ENCODE measurements at regions not wholly inside any gene's neighbourhood (a gene's known extent, or its start where the extent isn't known, plus 50 kb on each side); places are given as distances from the start of the nearest gene placed in this dataset.

DNA sequence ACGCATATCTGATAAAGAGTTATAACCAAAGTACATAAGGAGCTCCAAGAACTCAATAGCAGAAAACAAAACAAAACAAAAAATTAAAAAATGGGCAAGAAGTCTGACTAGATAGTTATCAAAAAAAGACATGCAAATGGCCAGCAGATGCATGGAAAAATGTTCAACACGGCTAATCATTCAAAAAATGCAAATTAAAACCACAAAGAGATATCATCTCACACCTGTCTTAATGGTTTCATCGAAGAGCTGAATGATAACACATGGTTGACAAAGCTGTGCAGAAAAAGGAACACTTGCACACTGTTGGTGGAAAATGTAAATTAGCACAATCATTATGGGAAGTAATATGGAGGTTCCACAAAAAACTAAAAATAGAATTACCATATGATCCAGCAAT lies 751.3 kb upstream of the POU3F3 start:
- H3K9me3 ChIP-seq: no peaks in the 10 kb centered on the region
- no peak for DNase-seq (ENCODE audit: low spot score in 2 of 2)
- H3K36me3 ChIP-seq (replicated peaks): no peaks in the 10 kb centered on the region
- H3K4me1 ChIP-seq: no peaks in the 10 kb centered on the region
- H3K27me3 ChIP-seq (ENCODE audit: low read depth): no peaks in the 10 kb centered on the region
- no peak overlapping the region for H3K4me3 ChIP-seq
- in situ Hi-C loops (cut with MboI; ENCODE audit: low sequenced_read_pairs): no loop called here

- Histone ChIP-seq H3K27me3 (ENCODE audit: low read depth) (no peaks in the 10 kb centered on the region), H3K36me3 (replicated peaks) (no peaks in the 10 kb centered on the region), H3K9me3 (no peaks in the 10 kb centered on the region), H3K4me3 (no peak overlapping the region), H3K4me1 (no peaks in the 10 kb centered on the region)
- in situ Hi-C loops (cut with MboI; ENCODE audit: low sequenced_read_pairs): no loop called here
- no peak for DNase-seq (ENCODE audit: low spot score in 2 of 2)
Measured at GRCh38 chr2:104109356-104109755, 744.6 kb upstream of the POU3F3 start.

DNA sequence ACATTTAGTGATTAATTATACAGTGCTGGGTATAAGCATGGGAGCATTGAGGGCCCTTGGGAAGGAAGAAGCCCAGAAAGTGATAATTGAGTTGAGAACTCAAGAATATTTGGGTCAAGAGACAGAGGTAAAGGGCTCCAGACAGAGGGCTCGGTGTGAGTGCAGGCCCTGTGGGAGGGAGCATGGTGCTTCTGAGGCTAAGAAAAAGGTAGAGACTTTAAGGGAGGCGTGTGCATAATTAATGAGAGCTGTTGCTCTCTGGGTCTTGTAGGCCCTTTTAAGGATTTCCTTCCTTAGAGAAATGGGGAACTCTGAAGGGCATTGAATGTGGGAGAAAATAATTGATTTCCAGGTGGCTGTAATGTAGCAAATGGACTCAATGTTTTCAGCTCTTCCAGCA lies 735.0 kb upstream of the POU3F3 start:
- Histone ChIP-seq H3K27me3 (ENCODE audit: low read depth) (no peaks in the 10 kb centered on the region), H3K9me3 (no peaks in the 10 kb centered on the region), H3K4me3 (no peak overlapping the region), H3K36me3 (replicated peaks) (no peaks in the 10 kb centered on the region), H3K4me1 (no peaks in the 10 kb centered on the region)
- DNase-seq (ENCODE audit: low spot score in 2 of 2): no peak
- in situ Hi-C loops (cut with MboI; ENCODE audit: low sequenced_read_pairs): no loop called here

DNA sequence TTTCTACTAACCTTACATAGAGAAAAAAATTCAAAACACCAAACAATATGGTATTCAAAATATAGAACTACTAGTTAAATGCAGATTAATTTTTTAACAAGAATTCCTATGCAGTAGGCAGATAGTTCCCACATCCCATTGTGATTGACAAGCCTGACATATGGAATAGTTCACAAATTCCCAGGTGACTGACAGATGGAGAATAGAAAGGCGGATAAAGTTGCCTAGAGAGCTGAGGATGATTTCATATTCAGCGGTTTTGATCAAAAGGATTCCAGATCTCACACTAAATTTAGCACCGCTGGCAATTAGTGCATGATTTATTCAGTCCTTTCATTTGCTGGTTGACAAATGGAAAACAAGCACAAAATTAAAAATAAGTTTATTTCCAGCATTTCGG lies 733.7 kb upstream of the POU3F3 start:
- no peak for DNase-seq (ENCODE audit: low spot score in 2 of 2)
- no peaks in the 10 kb centered on the region for H3K9me3 ChIP-seq
- H3K27me3 ChIP-seq (ENCODE audit: low read depth): no peaks in the 10 kb centered on the region
- no peaks in the 10 kb centered on the region for H3K4me1 ChIP-seq
- H3K4me3 ChIP-seq: no peak overlapping the region
- no peaks in the 10 kb centered on the region for H3K36me3 ChIP-seq (replicated peaks)
- in situ Hi-C loops (cut with MboI; ENCODE audit: low sequenced_read_pairs): no loop called here

- no peak overlapping the region for H3K4me3 ChIP-seq
- H3K9me3 ChIP-seq: no peaks in the 10 kb centered on the region
- H3K36me3 ChIP-seq (replicated peaks): no peaks in the 10 kb centered on the region
- in situ Hi-C loops (cut with MboI; ENCODE audit: low sequenced_read_pairs): no loop called here
- no peak for DNase-seq (ENCODE audit: low spot score in 2 of 2)
- H3K27me3 ChIP-seq (ENCODE audit: low read depth): no peaks in the 10 kb centered on the region
- no peaks in the 10 kb centered on the region for H3K4me1 ChIP-seq
Measured at GRCh38 chr2:104125096-104125495, 728.8 kb upstream of the POU3F3 start.

DNA sequence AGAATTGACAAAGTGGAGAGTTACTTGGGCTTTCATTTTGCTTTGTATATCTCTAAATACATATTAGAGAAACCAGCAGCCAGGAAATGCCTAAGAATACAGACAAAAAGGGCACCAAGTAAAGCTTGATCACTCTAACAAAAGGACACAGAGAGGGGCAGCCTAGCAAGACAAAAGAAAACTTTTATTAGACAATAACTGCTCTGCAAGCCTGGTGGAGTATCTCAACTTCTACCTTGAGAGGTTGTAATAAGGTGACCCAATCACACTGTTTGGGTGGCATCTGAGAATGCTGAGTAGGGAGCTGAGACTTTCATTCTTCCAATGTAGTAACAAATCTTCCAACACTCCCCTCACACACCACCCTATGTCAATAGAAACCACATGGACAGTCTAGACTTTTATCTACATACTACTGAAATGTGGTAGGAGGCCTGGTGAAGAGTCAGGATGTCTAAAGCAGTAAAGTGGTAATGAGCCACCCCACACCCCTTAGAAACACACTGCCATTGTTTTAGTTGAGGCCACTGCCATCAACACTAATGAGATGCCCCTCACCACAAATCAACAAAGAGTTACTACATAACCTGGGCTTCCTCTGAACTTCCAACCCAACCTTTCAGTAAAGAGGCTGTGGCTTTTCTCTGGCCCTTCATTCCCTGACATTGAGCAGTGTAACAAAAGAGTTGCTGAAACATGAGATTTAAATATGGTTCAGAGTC lies 726.7 kb upstream of the POU3F3 start:
- Histone ChIP-seq H3K4me1 (no peaks in the 10 kb centered on the region), H3K36me3 (replicated peaks) (no peaks in the 10 kb centered on the region), H3K27me3 (ENCODE audit: low read depth) (no peaks in the 10 kb centered on the region), H3K9me3 (no peaks in the 10 kb centered on the region), H3K4me3 (no peak overlapping the region)
- in situ Hi-C loops (cut with MboI; ENCODE audit: low sequenced_read_pairs): no loop called here
- DNase-seq (ENCODE audit: low spot score in 2 of 2): no peak

DNA sequence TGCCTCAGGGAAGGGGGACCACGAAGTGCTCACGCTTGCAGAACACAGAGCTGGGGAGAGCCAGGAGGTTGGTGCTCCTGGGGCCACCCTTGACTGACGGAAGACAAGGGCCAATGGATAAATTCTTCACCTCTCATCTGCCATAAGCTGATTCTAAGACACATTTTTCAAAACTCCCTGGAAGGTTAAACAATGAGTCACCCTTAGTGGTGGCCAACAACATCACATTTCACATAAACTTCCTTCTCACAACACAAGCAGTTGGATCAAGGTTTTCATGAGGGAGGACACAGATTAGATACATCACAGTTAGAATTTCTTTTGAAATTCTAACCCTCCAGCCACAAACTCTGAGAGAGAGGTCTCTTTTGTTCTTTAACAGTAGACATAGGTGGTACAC lies 713.6 kb upstream of the POU3F3 start:
- no peaks in the 10 kb centered on the region for H3K36me3 ChIP-seq (replicated peaks)

DNA sequence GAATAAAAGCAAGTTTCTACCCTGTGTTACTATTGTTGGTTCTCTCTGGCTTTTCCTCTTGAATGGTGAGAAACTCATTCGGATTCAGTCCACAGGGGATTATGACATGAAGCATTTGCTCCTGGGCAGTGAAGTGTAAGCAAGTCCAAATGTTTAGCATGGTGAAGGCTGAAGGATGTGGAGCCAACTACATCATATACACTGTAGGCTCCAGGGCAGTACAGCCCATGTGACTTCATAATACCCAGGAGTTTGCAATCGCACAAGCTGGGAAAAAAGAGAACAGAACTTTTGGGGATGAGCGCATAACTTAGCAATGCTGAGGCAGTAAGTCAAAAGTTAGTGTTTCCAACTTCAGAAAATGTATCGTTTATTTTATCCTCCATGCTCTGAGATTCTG lies 695.7 kb upstream of the POU3F3 start:
- in situ Hi-C loops (cut with MboI; ENCODE audit: low sequenced_read_pairs): no loop called here
- Histone ChIP-seq H3K9me3 (no peaks in the 10 kb centered on the region), H3K27me3 (ENCODE audit: low read depth) (no peaks in the 10 kb centered on the region), H3K4me3 (no peak overlapping the region), H3K4me1 (no peaks in the 10 kb centered on the region), H3K36me3 (replicated peaks) (no peaks in the 10 kb centered on the region)
- no peak for DNase-seq (ENCODE audit: low spot score in 2 of 2)

More for the DNA sequence above, 713.6 kb upstream of the POU3F3 start:
- Histone ChIP-seq H3K4me1 (no peaks in the 10 kb centered on the region), H3K27me3 (ENCODE audit: low read depth) (no peaks in the 10 kb centered on the region), H3K9me3 (no peaks in the 10 kb centered on the region), H3K4me3 (no peak overlapping the region)
- in situ Hi-C loops (cut with MboI; ENCODE audit: low sequenced_read_pairs): no loop called here
- DNase-seq (ENCODE audit: low spot score in 2 of 2): no peak

DNA sequence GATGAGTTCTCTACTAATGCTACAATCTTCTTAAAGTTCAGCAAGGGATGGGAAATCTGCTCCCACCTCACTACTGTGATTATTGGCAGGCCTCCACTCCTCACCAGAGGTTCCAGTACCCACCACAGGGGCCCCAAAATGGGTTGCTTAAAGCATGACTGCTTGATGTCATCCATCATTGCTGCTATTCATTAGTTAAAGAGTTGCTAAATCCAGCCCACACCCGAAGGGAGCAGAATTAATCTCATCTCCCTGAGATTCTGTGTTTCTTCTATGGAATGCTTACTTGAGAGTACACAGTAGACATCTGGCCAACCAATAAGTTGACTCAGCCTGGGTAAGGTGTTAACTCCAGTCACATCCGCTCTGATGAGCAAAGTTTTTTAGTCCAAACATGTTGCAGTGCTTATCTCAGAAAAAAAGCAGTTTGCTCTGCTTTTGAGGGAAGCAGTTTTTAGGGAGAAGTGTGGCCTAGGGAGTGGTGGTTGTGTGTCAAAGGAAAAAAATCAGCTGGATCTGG lies 690.2 kb upstream of the POU3F3 start:
- Histone ChIP-seq H3K4me1 (no peaks in the 10 kb centered on the region), H3K4me3 (no peak overlapping the region), H3K36me3 (replicated peaks) (no peaks in the 10 kb centered on the region), H3K9me3 (no peaks in the 10 kb centered on the region), H3K27me3 (ENCODE audit: low read depth) (no peaks in the 10 kb centered on the region)
- no peak for DNase-seq (ENCODE audit: low spot score in 2 of 2)
- in situ Hi-C loops (cut with MboI; ENCODE audit: low sequenced_read_pairs): no loop called here

DNA sequence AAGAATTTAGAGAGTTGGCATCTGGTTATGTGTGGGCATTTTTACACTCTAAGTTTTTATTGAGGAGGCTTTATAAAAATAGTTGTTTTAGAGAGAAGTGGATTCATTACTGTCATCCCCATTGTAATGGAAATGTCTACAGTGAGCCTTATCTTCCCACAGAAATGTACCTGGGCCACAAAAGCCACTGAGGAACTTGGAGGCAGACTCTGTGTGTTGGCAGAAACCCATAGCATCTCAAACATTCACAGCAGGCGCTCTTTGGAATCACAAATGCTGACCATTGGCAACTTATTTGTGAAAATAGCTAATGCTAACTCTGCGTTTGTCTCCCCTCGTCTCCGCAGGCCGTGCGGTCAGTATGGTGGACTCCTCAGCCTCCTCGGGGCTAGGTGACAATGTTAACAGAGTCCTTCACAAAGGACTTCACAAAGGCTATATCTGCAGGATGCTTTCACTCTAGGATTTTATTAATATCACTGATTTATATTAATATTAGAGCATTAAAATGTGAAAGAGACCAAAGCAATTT lies 689.1 kb upstream of the POU3F3 start:
- in situ Hi-C loops (cut with MboI; ENCODE audit: low sequenced_read_pairs): no loop called here
- H3K4me3 ChIP-seq: no peak overlapping the region

DNA sequence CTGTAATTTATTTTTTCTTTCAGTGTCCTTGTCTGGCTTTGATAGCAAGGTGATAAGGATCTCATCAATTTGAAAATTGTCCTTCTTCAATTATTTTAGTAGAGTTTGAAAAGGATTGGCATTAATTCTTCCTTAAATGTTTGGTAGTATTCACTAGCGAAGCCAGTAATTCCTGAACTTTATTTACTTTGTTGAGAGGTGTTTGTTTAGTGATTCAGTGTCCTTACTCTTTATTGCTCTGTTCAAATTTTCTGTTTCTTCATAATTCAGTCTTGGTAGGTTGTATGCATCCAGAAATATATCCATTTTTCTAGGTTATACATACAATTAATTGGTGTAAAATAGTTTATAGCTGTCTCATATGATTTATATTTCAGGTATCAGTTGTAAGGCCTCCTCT lies 676.7 kb upstream of the POU3F3 start:
- in situ Hi-C loops (cut with MboI; ENCODE audit: low sequenced_read_pairs): no loop called here
- no peaks in the 10 kb centered on the region for H3K9me3 ChIP-seq
- H3K4me1 ChIP-seq: no peaks in the 10 kb centered on the region
- H3K27me3 ChIP-seq (ENCODE audit: low read depth): no peaks in the 10 kb centered on the region
- no peak overlapping the region for H3K4me3 ChIP-seq
- no peaks in the 10 kb centered on the region for H3K36me3 ChIP-seq (replicated peaks)
- DNase-seq (ENCODE audit: low spot score in 2 of 2): no peak

More for the DNA sequence above, 689.1 kb upstream of the POU3F3 start:
- H3K36me3 ChIP-seq (replicated peaks): no peaks in the 10 kb centered on the region
- H3K4me1 ChIP-seq: no peaks in the 10 kb centered on the region
- no peaks in the 10 kb centered on the region for H3K27me3 ChIP-seq (ENCODE audit: low read depth)
- no peak for DNase-seq (ENCODE audit: low spot score in 2 of 2)
- no peaks in the 10 kb centered on the region for H3K9me3 ChIP-seq

- no peaks in the 10 kb centered on the region for H3K27me3 ChIP-seq (ENCODE audit: low read depth)
- in situ Hi-C loops (cut with MboI; ENCODE audit: low sequenced_read_pairs): no loop called here
- no peak for DNase-seq (ENCODE audit: low spot score in 2 of 2)
Measured at GRCh38 chr2:104179644-104180043, 674.3 kb upstream of the POU3F3 start.

GRCh38 chr2:104200533-104201168 lies 653.3 kb upstream of the POU3F3 start:
- DNase-seq (ENCODE audit: low spot score in 2 of 2): no peak
- H3K27me3 ChIP-seq (ENCODE audit: low read depth): no peaks in the 10 kb centered on the region
- no peaks in the 10 kb centered on the region for H3K4me1 ChIP-seq
- no peaks in the 10 kb centered on the region for H3K36me3 ChIP-seq (replicated peaks)
- no peaks in the 10 kb centered on the region for H3K9me3 ChIP-seq
- H3K4me3 ChIP-seq: no peak overlapping the region
- in situ Hi-C loops (cut with MboI; ENCODE audit: low sequenced_read_pairs): no loop called here

More at GRCh38 chr2:104179644-104180043, 674.3 kb upstream of the POU3F3 start:
- no peak overlapping the region for H3K4me3 ChIP-seq
- H3K36me3 ChIP-seq (replicated peaks): no peaks in the 10 kb centered on the region
- H3K4me1 ChIP-seq: no peaks in the 10 kb centered on the region
- no peaks in the 10 kb centered on the region for H3K9me3 ChIP-seq

DNA sequence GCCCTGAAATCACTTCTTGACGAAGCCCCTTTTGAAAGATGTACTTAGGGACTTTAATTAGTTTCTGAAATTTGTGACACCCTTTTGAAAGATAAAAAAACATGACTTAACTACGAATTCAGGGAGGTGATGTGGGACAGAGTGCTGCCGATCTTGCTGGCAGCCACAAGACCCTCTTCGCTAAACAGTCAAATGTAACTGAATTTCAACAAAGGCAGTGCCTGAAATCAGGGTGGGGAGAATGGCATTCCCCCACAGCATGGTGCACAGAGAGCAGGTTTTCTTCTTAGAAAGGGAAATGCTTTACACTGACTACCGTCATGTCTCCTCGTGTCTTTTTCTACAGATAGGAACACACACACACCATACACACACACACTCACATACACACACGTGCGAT lies 640.2 kb upstream of the POU3F3 start:
- H3K27me3 ChIP-seq (ENCODE audit: low read depth): no peaks in the 10 kb centered on the region
- no peak overlapping the region for H3K4me3 ChIP-seq
- DNase-seq (ENCODE audit: low spot score in 2 of 2): no peak
- in situ Hi-C loops (cut with MboI; ENCODE audit: low sequenced_read_pairs): no loop called here
- H3K4me1 ChIP-seq: no peaks in the 10 kb centered on the region
- H3K36me3 ChIP-seq (replicated peaks): no peaks in the 10 kb centered on the region
- no peaks in the 10 kb centered on the region for H3K9me3 ChIP-seq

Data from HAP-1 (cell line).